ENCODE measurements at regions not wholly inside any gene's neighbourhood (a gene's known extent, or its start where the extent isn't known, plus 50 kb on each side); places are given as distances from the start of the nearest gene placed in this dataset.
A peak's percentile ranks its signal among the peaks of the same experiment; 100 is the strongest.

GRCh38 chr15:47177177-47177576, 540.1 kb upstream of the SEMA6D start:
- H3K36me3 ChIP-seq (ENCODE audit: control insufficient read depth in 4 of 4, insufficient read depth in 3 of 4, low read depth in 1 of 4, low read length in 3 of 4), result no peaks in the 10 kb centered on the region
- no peak overlapping the region for H3K27ac ChIP-seq (ENCODE audit: low read depth in 1 of 2, low read length in 2 of 2)
- H3K9me3 ChIP-seq (ENCODE audit: control insufficient read depth in 4 of 4, low read length in 3 of 4), result no peaks in the 10 kb centered on the region
- H3K4me3 ChIP-seq (ENCODE audit: low read depth in 1 of 3, low read length in 3 of 3), result no peak overlapping the region
- DNase-seq (ENCODE audit: low spot score), result no peak
- H3K9ac ChIP-seq (ENCODE audit: low read depth in 1 of 2, low read length in 2 of 2), result no peak overlapping the region
- H3K27me3 ChIP-seq (ENCODE audit: control insufficient read depth in 4 of 4, insufficient read depth in 4 of 4, low read length in 3 of 4), result no peaks in the 10 kb centered on the region
- 78% methylated on average over 3 of the region's 3 CpGs for WGBS
- no peak for TF ChIP-seq YY1 (IDR thresholded peaks at IDR 0.05)
- TF ChIP-seq GABPA (IDR thresholded peaks at IDR 0.05 in 1 of 2, conservative IDR thresholded peaks at IDR 0.05 in 1 of 2), result no peak
- no peak for TF ChIP-seq HNF4A (conservative IDR thresholded peaks at IDR 0.05)
- no peak for TF ChIP-seq ATF3 (IDR thresholded peaks at IDR 0.05)
- TF ChIP-seq NR2F2 (IDR thresholded peaks at IDR 0.05), result no peak
- TF ChIP-seq REST (IDR thresholded peaks at IDR 0.05), result no peak
- no peak for TF ChIP-seq FOXA2 (IDR thresholded peaks at IDR 0.05)
- TF ChIP-seq SP1 (IDR thresholded peaks at IDR 0.05), result no peak
- H3K4me1 ChIP-seq (ENCODE audit: control insufficient read depth in 4 of 4, insufficient read depth in 4 of 4, low read length in 3 of 4), result peaks cover 0 to 11% (median 9%) of the 10 kb centered on the region in 4 donors

GRCh38 chr15:47179988-47180387, 537.3 kb upstream of the SEMA6D start:
- Histone ChIP-seq H3K4me1 (ENCODE audit: control insufficient read depth in 4 of 4, insufficient read depth in 4 of 4, low read length in 3 of 4) (peaks cover 6 to 24% (median 21%) of the 10 kb centered on the region in 4 donors), H3K27me3 (ENCODE audit: control insufficient read depth in 4 of 4, insufficient read depth in 4 of 4, low read length in 3 of 4) (peaks cover 0 to 4% (median under 1%) of the 10 kb centered on the region in 4 donors), H3K4me3 (ENCODE audit: low read depth in 1 of 3, low read length in 3 of 3) (no peak overlapping the region), H3K9ac (ENCODE audit: low read depth in 1 of 2, low read length in 2 of 2) (no peak overlapping the region), H3K27ac (ENCODE audit: low read depth in 1 of 2, low read length in 2 of 2) (no peak overlapping the region), H3K36me3 (ENCODE audit: control insufficient read depth in 4 of 4, insufficient read depth in 3 of 4, low read depth in 1 of 4, low read length in 3 of 4) (no peaks in the 10 kb centered on the region), H3K9me3 (ENCODE audit: control insufficient read depth in 4 of 4, low read length in 3 of 4) (no peaks in the 10 kb centered on the region)
- no peak for DNase-seq (ENCODE audit: low spot score)
- peak; percentile 60 to 77 for TF ChIP-seq RXRA (IDR thresholded peaks at IDR 0.05)
- TF ChIP-seq NR2F2 (IDR thresholded peaks at IDR 0.05), result no peak
- peak; percentile 72 for TF ChIP-seq SP1 (IDR thresholded peaks at IDR 0.05)
- peak; percentile 20 for TF ChIP-seq YY1 (IDR thresholded peaks at IDR 0.05)
- TF ChIP-seq GABPA (IDR thresholded peaks at IDR 0.05 in 1 of 2, conservative IDR thresholded peaks at IDR 0.05 in 1 of 2), result no peak
- TF ChIP-seq TAF1 (conservative IDR thresholded peaks at IDR 0.05), result no peak
- peak; percentile 21 for TF ChIP-seq HNF4G (IDR thresholded peaks at IDR 0.05)
- peak; percentile 28 for TF ChIP-seq FOXA2 (IDR thresholded peaks at IDR 0.05)
- peak; percentile 59 to 78 for TF ChIP-seq HNF4A (conservative IDR thresholded peaks at IDR 0.05)
- no peak for TF ChIP-seq EGR1 (IDR thresholded peaks at IDR 0.05; ENCODE audit: low read depth in 2 of 2)
- WGBS, result 34% methylated on average over 4 of the region's 4 CpGs

GRCh38 chr15:47182818-47183217, 534.5 kb upstream of the SEMA6D start:
- peaks cover 0 to 4% (median 1%) of the 10 kb centered on the region in 4 donors for H3K27me3 ChIP-seq (ENCODE audit: control insufficient read depth in 4 of 4, insufficient read depth in 4 of 4, low read length in 3 of 4)
- TF ChIP-seq ATF3 (IDR thresholded peaks at IDR 0.05) (no peak), TAF1 (conservative IDR thresholded peaks at IDR 0.05) (no peak), SP1 (IDR thresholded peaks at IDR 0.05) (no peak), HNF4G (IDR thresholded peaks at IDR 0.05) (no peak), JUND (IDR thresholded peaks at IDR 0.05) (no peak), RAD21 (IDR thresholded peaks at IDR 0.05) (no peak), FOXA1 (IDR thresholded peaks at IDR 0.05) (no peak), MAX (IDR thresholded peaks at IDR 0.05) (no peak), ZBTB33 (IDR thresholded peaks at IDR 0.05) (no peak), GABPA (IDR thresholded peaks at IDR 0.05 in 1 of 2, conservative IDR thresholded peaks at IDR 0.05 in 1 of 2) (no peak), EGR1 (IDR thresholded peaks at IDR 0.05; ENCODE audit: low read depth in 2 of 2) (no peak), RXRA (IDR thresholded peaks at IDR 0.05) (no peak), FOXA2 (IDR thresholded peaks at IDR 0.05) (no peak), REST (IDR thresholded peaks at IDR 0.05) (no peak)
- 82% methylated on average over 2 of the region's 2 CpGs for WGBS
- H3K9ac ChIP-seq (ENCODE audit: low read depth in 1 of 2, low read length in 2 of 2), result no peak overlapping the region
- no peak overlapping the region for H3K27ac ChIP-seq (ENCODE audit: low read depth in 1 of 2, low read length in 2 of 2)
- H3K9me3 ChIP-seq (ENCODE audit: control insufficient read depth in 4 of 4, low read length in 3 of 4), result no peaks in the 10 kb centered on the region
- no peak overlapping the region for H3K4me3 ChIP-seq (ENCODE audit: low read depth in 1 of 3, low read length in 3 of 3)
- no peaks in the 10 kb centered on the region for H3K36me3 ChIP-seq (ENCODE audit: control insufficient read depth in 4 of 4, insufficient read depth in 3 of 4, low read depth in 1 of 4, low read length in 3 of 4)
- peaks cover 6 to 31% (median 26%) of the 10 kb centered on the region in 4 donors for H3K4me1 ChIP-seq (ENCODE audit: control insufficient read depth in 4 of 4, insufficient read depth in 4 of 4, low read length in 3 of 4)
- no peak for DNase-seq (ENCODE audit: low spot score)
